Skeletal muscle tissue (tissue), 3 donors: ENCODE measurements at regions not wholly inside any gene's neighbourhood (a gene's known extent, or its start where the extent isn't known, plus 50 kb on each side); places are given as distances from the start of the nearest gene placed in this dataset.
"Not testable (repeated sequence)": the region's sequence is repeated elsewhere in the genome, so short reads cannot be mapped to it uniquely, and the experiment has no call there.

Experiments used
- H3K27ac ChIP-seq: one replicate; pipeline ENCODE4 v1.7.0; 2013; ENCODE audit warnings: mild to moderate bottlenecking, low read depth, low read length, inconsistent platforms
- H3K27me3 ChIP-seq, 3 donors: one replicate each; pipeline ENCODE4 v1.7.0; 2013; ENCODE audit warnings: low read length in 3 of 3; ENCODE audit not compliant: control insufficient read depth in 3 of 3, insufficient read depth in 3 of 3
- H3K36me3 ChIP-seq, 3 donors: one replicate each; pipeline ENCODE4 v1.7.0; 2013; ENCODE audit warnings: low read length in 3 of 3; ENCODE audit not compliant: control insufficient read depth in 3 of 3, insufficient read depth in 3 of 3
- H3K4me1 ChIP-seq, 3 donors: one replicate each; pipeline ENCODE4 v1.7.0; 2013; ENCODE audit warnings: low read length in 3 of 3, mild to moderate bottlenecking in 3 of 3; ENCODE audit not compliant: control insufficient read depth in 3 of 3, insufficient read depth in 3 of 3
- H3K4me3 ChIP-seq, 3 donors: one replicate each; pipeline ENCODE4 v1.7.0; 2013; ENCODE audit warnings: low read length in 3 of 3
- H3K9ac ChIP-seq, 3 donors: one replicate each; pipeline ENCODE4 v1.7.0; 2013; ENCODE audit warnings: low read length in 3 of 3, mild to moderate bottlenecking in 3 of 3, moderate library complexity in 2 of 3, low read depth in 1 of 3
- H3K9me3 ChIP-seq, 3 donors: one replicate each; pipeline ENCODE4 v1.7.0; 2013; ENCODE audit warnings: low read length in 3 of 3; ENCODE audit not compliant: control insufficient read depth in 3 of 3
- donor health status: Osteomylitis.

DNA sequence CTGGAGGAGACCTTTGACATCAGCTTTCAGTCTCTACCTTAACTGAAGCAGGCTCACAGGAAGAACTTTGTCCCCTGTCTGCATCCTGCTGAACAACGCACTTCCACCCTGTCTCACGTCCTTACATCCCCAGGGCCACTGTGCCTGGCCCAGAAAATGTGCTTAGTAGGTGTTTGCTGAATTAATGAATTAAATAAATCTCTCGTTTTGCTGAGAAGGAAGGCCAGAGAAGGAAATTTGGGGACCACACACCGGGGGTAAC is 54.3 kb upstream of the CREB3L1 start:
- Histone ChIP-seq H3K9me3 (no peaks in the 10 kb centered on the region), H3K27ac (no peak overlapping the region), H3K4me1 (no peaks in the 10 kb centered on the region), H3K27me3 (peaks cover 3 to 11% (median 4%) of the 10 kb centered on the region in 3 donors), H3K36me3 (no peaks in the 10 kb centered on the region), H3K9ac (no peak overlapping the region), H3K4me3 (no peak overlapping the region)

GRCh38 chr11:46222490-46223251 is 54.8 kb upstream of the CREB3L1 start:
- Histone ChIP-seq H3K27me3 (peaks cover 3 to 8% (median 4%) of the 10 kb centered on the region in 3 donors), H3K4me3 (no peak overlapping the region), H3K9me3 (no peaks in the 10 kb centered on the region), H3K36me3 (no peaks in the 10 kb centered on the region), H3K27ac (no peak overlapping the region), H3K9ac (no peak overlapping the region), H3K4me1 (no peaks in the 10 kb centered on the region)

GRCh38 chr11:46220313-46220712 is 57.1 kb upstream of the CREB3L1 start:
- Histone ChIP-seq H3K4me1 (no peaks in the 10 kb centered on the region), H3K36me3 (no peaks in the 10 kb centered on the region), H3K9ac (no peak overlapping the region), H3K4me3 (no peak overlapping the region), H3K9me3 (no peaks in the 10 kb centered on the region), H3K27ac (no peak overlapping the region), H3K27me3 (peaks cover 3 to 10% (median 4%) of the 10 kb centered on the region in 3 donors)

- H3K27me3 ChIP-seq = peaks cover 0 to 4% (median 0%) of the 10 kb centered on the region in 3 donors
- no peaks in the 10 kb centered on the region for H3K9me3 ChIP-seq
- no peak overlapping the region for H3K9ac ChIP-seq
- no peak overlapping the region for H3K4me3 ChIP-seq
- no peak overlapping the region for H3K27ac ChIP-seq
- no peaks in the 10 kb centered on the region for H3K36me3 ChIP-seq
- no peaks in the 10 kb centered on the region for H3K4me1 ChIP-seq
These were observed 60.7 kb upstream of the CREB3L1 start for GRCh38 chr11:46216765-46217089.

DNA sequence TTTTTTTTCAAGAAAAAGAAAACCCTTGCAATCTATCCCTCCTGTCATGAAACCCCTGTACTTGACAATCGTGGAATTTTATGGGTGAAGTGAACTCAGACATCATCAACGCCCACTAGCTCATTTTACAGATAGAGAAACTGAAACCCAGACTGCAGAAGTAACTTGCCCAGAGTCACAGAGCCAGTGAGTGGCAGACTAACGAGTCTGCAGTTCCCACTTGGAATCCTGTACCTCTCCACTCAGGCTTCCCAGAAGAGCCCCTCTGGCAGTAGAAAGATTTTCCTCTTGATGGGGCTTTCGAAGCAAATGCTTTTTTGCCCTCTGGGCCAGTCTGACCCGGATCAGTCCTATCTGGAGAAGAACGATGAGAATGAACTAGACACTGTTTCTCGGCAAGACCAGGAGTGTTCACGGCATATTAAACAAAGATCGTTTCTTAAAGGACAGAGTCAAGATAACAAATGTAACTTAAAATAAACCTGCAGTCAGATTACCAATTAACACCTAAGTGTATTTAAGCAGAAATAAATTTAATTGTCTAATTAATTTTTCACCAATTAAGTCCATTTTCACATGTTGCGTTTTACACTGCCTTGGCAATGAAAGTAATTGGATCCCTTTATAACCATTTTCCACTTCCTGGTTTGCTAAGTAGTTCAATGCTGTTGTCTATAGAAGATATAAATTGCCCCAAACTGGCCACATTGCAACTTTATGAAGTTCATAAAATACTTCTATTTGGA is 61.3 kb upstream of the CREB3L1 start:
- Histone ChIP-seq H3K9me3 (no peaks in the 10 kb centered on the region), H3K4me3 (peak overlapping the region in 1 of 3 donors; percentile 55), H3K9ac (no peak overlapping the region), H3K27me3 (peaks cover 0 to 4% (median 0%) of the 10 kb centered on the region in 3 donors), H3K36me3 (no peaks in the 10 kb centered on the region), H3K4me1 (no peaks in the 10 kb centered on the region), H3K27ac (no peak overlapping the region)

- H3K4me1 ChIP-seq = no peaks in the 10 kb centered on the region
- no peaks in the 10 kb centered on the region for H3K36me3 ChIP-seq
- H3K9me3 ChIP-seq = no peaks in the 10 kb centered on the region
- H3K27ac ChIP-seq = no peak overlapping the region
- H3K4me3 ChIP-seq = no peak overlapping the region
- H3K27me3 ChIP-seq = peaks cover 0 to 4% (median 0%) of the 10 kb centered on the region in 3 donors
- no peak overlapping the region for H3K9ac ChIP-seq
These were observed 62.1 kb upstream of the CREB3L1 start for GRCh38 chr11:46215208-46215931.

GRCh38 chr11:46212720-46213119 is 64.7 kb upstream of the CREB3L1 start:
- Histone ChIP-seq H3K9ac (no peak overlapping the region), H3K27me3 (peaks cover 0 to 9% (median 0%) of the 10 kb centered on the region in 3 donors), H3K9me3 (no peaks in the 10 kb centered on the region), H3K36me3 (no peaks in the 10 kb centered on the region), H3K27ac (no peak overlapping the region), H3K4me3 (no peak overlapping the region), H3K4me1 (no peaks in the 10 kb centered on the region)

DNA sequence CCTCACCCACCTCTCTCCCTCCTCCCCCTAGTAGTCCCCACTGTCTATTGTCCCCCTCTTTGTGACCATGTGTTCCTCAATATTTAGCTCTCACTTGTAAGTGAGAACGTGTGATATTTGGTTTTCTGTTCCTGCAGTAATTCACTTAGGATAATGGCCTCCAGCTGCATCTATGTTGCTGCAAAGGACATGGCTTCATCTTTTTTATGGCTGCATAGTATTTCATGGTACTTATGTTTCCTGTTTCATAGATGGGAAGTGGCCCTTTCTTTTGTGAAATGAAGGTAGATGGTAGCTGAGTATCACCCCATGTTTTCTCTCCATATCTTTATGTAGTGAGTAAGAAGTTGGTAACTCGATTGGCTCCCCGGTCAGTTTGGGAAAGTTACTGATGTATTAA is 66.6 kb upstream of the CREB3L1 start:
- no peaks in the 10 kb centered on the region for H3K9me3 ChIP-seq
- H3K27ac ChIP-seq = no peak overlapping the region
- peaks cover 4 to 9% (median 4%) of the 10 kb centered on the region in 3 donors for H3K27me3 ChIP-seq
- no peak overlapping the region for H3K4me3 ChIP-seq
- H3K9ac ChIP-seq = no peak overlapping the region
- H3K36me3 ChIP-seq = no peaks in the 10 kb centered on the region
- no peaks in the 10 kb centered on the region for H3K4me1 ChIP-seq

DNA sequence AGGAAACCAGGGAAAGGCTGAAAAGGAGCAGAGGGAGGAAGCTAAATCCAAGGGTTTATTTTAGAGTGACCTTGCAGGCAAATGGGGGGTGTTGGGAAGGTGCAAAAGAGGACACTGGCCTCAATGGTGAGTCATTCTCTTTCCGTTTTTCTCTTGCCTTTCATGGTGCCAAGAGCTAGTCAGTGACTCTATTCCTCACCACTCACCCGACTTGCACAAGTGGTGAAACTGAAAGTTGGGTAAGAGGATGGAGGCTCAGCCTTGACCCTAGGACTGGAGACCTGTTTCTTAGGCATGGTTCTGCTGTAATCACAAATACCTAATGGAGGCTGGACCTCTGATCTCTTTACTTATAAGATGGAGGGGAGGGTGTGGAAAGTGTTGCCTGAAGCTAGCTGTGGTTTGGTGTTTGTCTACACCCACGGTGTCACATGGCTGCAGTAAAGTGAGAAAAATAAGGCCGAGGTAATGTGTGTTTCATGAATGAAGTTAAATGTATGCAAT is 67.3 kb upstream of the CREB3L1 start:
- H3K4me1 ChIP-seq = no peaks in the 10 kb centered on the region
- no peaks in the 10 kb centered on the region for H3K9me3 ChIP-seq
- no peak overlapping the region for H3K27ac ChIP-seq
- no peak overlapping the region for H3K4me3 ChIP-seq
- no peaks in the 10 kb centered on the region for H3K36me3 ChIP-seq
- no peak overlapping the region for H3K9ac ChIP-seq
- H3K27me3 ChIP-seq = peaks cover 4 to 5% (median 5%) of the 10 kb centered on the region in 3 donors

- not testable (repeated sequence) for H3K4me3 ChIP-seq, H3K4me1 ChIP-seq, H3K9ac ChIP-seq, H3K9me3 ChIP-seq, H3K36me3 ChIP-seq, H3K27me3 ChIP-seq, H3K27ac ChIP-seq
These were observed 67.8 kb upstream of the CREB3L1 start for GRCh38 chr11:46209624-46210023.
